H4 (cell line): ENCODE measurements at regions not wholly inside any gene's neighbourhood (a gene's known extent, or its start where the extent isn't known, plus 50 kb on each side); places are given as distances from the start of the nearest gene placed in this dataset.
"Not testable (repeated sequence)": the region's sequence is repeated elsewhere in the genome, so short reads cannot be mapped to it uniquely, and the experiment has no call there.

ENCODE experiments used
- DNase-seq: peaks from one replicate; pipeline ENCODE4 v3.0.0-alpha.2; 2015; ENCODE audit warnings: low spot score

- not testable (repeated sequence) for DNase-seq
These were observed 316.1 kb downstream of the SIPA1L2 start for GRCh38 chr1:232313876-232314275.

- DNase-seq, result no peak
These were observed 319.4 kb downstream of the SIPA1L2 start for GRCh38 chr1:232310541-232310940.

- DNase-seq, result no peak
These were observed 321.3 kb downstream of the SIPA1L2 start for GRCh38 chr1:232308616-232309015.

GRCh38 chr1:232307296-232308017, 322.5 kb downstream of the SIPA1L2 start:
- DNase-seq, result no peak

- DNase-seq, result no peak
These were observed 323.5 kb downstream of the SIPA1L2 start for GRCh38 chr1:232306269-232306961.

- no peak for DNase-seq
These were observed 324.9 kb downstream of the SIPA1L2 start for GRCh38 chr1:232305050-232305449.

- no peak for DNase-seq
These were observed 326.7 kb downstream of the SIPA1L2 start for GRCh38 chr1:232303222-232303620.

GRCh38 chr1:232302376-232303221, 327.3 kb downstream of the SIPA1L2 start:
- no peak for DNase-seq

- DNase-seq, result no peak
These were observed 328.7 kb downstream of the SIPA1L2 start for GRCh38 chr1:232301246-232301645.

- DNase-seq, result no peak
These were observed 329.5 kb downstream of the SIPA1L2 start for GRCh38 chr1:232300466-232300865.

- DNase-seq, result no peak
These were observed 333.5 kb downstream of the SIPA1L2 start for GRCh38 chr1:232296461-232296860.

GRCh38 chr1:232293361-232293760, 336.6 kb downstream of the SIPA1L2 start:
- DNase-seq, result no peak

GRCh38 chr1:232292818-232293217, 337.1 kb downstream of the SIPA1L2 start:
- DNase-seq, result no peak

- DNase-seq, result no peak
These were observed 337.7 kb downstream of the SIPA1L2 start for GRCh38 chr1:232292239-232292638.

GRCh38 chr1:232291681-232292080, 338.3 kb downstream of the SIPA1L2 start:
- no peak for DNase-seq

- DNase-seq, result no peak
These were observed 338.7 kb downstream of the SIPA1L2 start for GRCh38 chr1:232291261-232291660.

- no peak for DNase-seq
These were observed 339.4 kb downstream of the SIPA1L2 start for GRCh38 chr1:232290570-232290969.

GRCh38 chr1:232287676-232288569, 342.0 kb downstream of the SIPA1L2 start:
- no peak for DNase-seq

GRCh38 chr1:232285138-232285537, 344.8 kb downstream of the SIPA1L2 start:
- no peak for DNase-seq

GRCh38 chr1:232283864-232284263, 346.1 kb downstream of the SIPA1L2 start:
- no peak for DNase-seq

- no peak for DNase-seq
These were observed 347.4 kb downstream of the SIPA1L2 start for GRCh38 chr1:232282498-232282897.
